GM23248 (cell line): ENCODE measurements at regions not wholly inside any gene's neighbourhood (a gene's known extent, or its start where the extent isn't known, plus 50 kb on each side); places are given as distances from the start of the nearest gene placed in this dataset.

ENCODE experiments used
- EZH2 ChIP-seq: fragments of 200-600 bp; sonication (generic); IDR thresholded peaks from 2 replicates; pipeline ENCODE4 v1.6.1; 2018; ENCODE audit warnings: antibody characterized with exemption, mild to moderate bottlenecking; ENCODE audit not compliant: insufficient read depth, poor library complexity, severe bottlenecking
- EZH2phosphoT487 ChIP-seq: fragments of 200-600 bp; sonication (generic); IDR thresholded peaks from 2 replicates; pipeline ENCODE4 v1.6.1; 2018; ENCODE audit warnings: antibody characterized with exemption, moderate library complexity, mild to moderate bottlenecking, low read depth; ENCODE audit not compliant: insufficient read depth

- TF ChIP-seq EZH2phosphoT487 (no peak), EZH2 (no peak)
Observed at GRCh38 chr7:85947767-85948166, 695.9 kb upstream of the GRM3 start.
